A549 (cell line): ENCODE measurements at regions not wholly inside any gene's neighbourhood (a gene's known extent, or its start where the extent isn't known, plus 50 kb on each side); places are given as distances from the start of the nearest gene placed in this dataset.
A peak's percentile ranks its signal among the peaks of the same experiment; 100 is the strongest.

ENCODE experiments used
- ATAC-seq, 2 experiments: fragments of 200-7000 bp in 1 of 2; fragments of >200 bp in 1 of 2; cut with Nextera tagmentation in 1 of 2; cut with Tn5 transposase in 1 of 2; 3 replicates each; pipeline versions ENCODE4 v1.8.0 to v1.9.1; 2018 to 2020; ENCODE audit warnings: mild to moderate bottlenecking in 1 of 2, moderate library complexity in 1 of 2
- CTCF ChIA-PET: fragments of 300-600 bp; sonication (Branson Sonifier 250); formaldehyde crosslinking; extraction: SDS; loops from one replicate; lab custom pipeline; 2021; ENCODE audit warnings: antibody characterized with exemption, inconsistent platforms; lab: Yijun Ruan, JAX
- POLR2A ChIA-PET: fragments of 350-600 bp; formaldehyde crosslinking; extraction: SDS; loops from one replicate; lab custom pipeline; 2021; ENCODE audit warnings: antibody characterized with exemption, inconsistent platforms; lab: Yijun Ruan, JAX
- DNase-seq, 2 experiments: peaks; one replicate each; pipeline versions ENCODE4 v3.0.0 to v3.0.0-alpha.2; 2011 to 2016; ENCODE audit warnings: low read depth in 1 of 2, low spot score in 1 of 2
- FAIRE-seq: peaks from 2 replicates; lab custom pipeline; 2011; peaks lifted over from hg19 to GRCh38; lab: Jason Lieb, UNC
- H3K27ac ChIP-seq, 2 experiments: fragments of >200 bp; sonication (Bioruptor Twin); formaldehyde crosslinking; 3 replicates each; pipeline ENCODE4 v1.5.1; 2016 to 2017
- H3K4me1 ChIP-seq: fragments of >200 bp; sonication (Bioruptor Twin); formaldehyde crosslinking; 3 replicates; pipeline ENCODE4 v1.6.1; 2016
- H3K4me2 ChIP-seq: fragments of >200 bp; sonication (Bioruptor Twin); formaldehyde crosslinking; 3 replicates; pipeline ENCODE4 v1.6.1; 2016
- H3K4me3 ChIP-seq: fragments of >200 bp; sonication (Bioruptor Twin); formaldehyde crosslinking; 3 replicates; pipeline ENCODE4 v1.5.1; 2016
- H3K9me3 ChIP-seq: fragments of >200 bp; sonication (Bioruptor Twin); formaldehyde crosslinking; 3 replicates; pipeline ENCODE4 v1.6.1; 2016
- CEBPB ChIP-seq, 2 experiments: fragments of >200 bp in 1 of 2; sonication (Bioruptor Twin) in 1 of 2; formaldehyde crosslinking in 1 of 2; IDR thresholded peaks; 2 replicates each; pipeline ENCODE4 v1.6.1; 2012 to 2016
- CHD2 ChIP-seq: fragments of 150-350 bp; IDR thresholded peaks from 2 replicates; pipeline ENCODE4 v1.6.1; 2014; ENCODE audit warnings: low read length; ENCODE audit not compliant: partially characterized antibody
- CHD4 ChIP-seq: fragments of 200-600 bp; sonication (generic); IDR thresholded peaks from 2 replicates; pipeline ENCODE4 v1.6.1; 2016; ENCODE audit warnings: antibody characterized with exemption, mild to moderate bottlenecking, borderline replicate concordance
- EHF ChIP-seq: fragments of 250-450 bp; sonication (Bioruptor Pico); IDR thresholded peaks from 2 replicates; pipeline ENCODE4 v1.5.0; 2020; ENCODE audit warnings: mild to moderate bottlenecking
- EP300 ChIP-seq, 2 experiments: fragments of >200 bp; sonication (Bioruptor Twin); formaldehyde crosslinking; IDR thresholded peaks; 2 replicates in 1 of 2; 3 replicates in 1 of 2; pipeline ENCODE4 v1.6.1; 2016 to 2017
- GATA3 ChIP-seq: IDR thresholded peaks from 2 replicates; pipeline ENCODE4 v1.6.1; 2012; ENCODE audit warnings: borderline replicate concordance
- MAFK ChIP-seq: fragments of 450-650 bp; IDR thresholded peaks from 2 replicates; pipeline ENCODE4 v1.6.1; 2014; ENCODE audit not compliant: partially characterized antibody
- MAZ ChIP-seq: fragments of 150-350 bp; IDR thresholded peaks from 2 replicates; pipeline ENCODE4 v1.6.1; 2014; ENCODE audit warnings: antibody characterized with exemption, low read depth, low read length, borderline replicate concordance
- POLR2A ChIP-seq: IDR thresholded peaks from 2 replicates; pipeline ENCODE4 v1.6.1; 2012; ENCODE audit warnings: mild to moderate bottlenecking, low read length
- RCOR1 ChIP-seq: fragments of 150-350 bp; IDR thresholded peaks from 2 replicates; pipeline ENCODE4 v1.6.1; 2014; ENCODE audit warnings: antibody characterized with exemption, low read length, low read depth
- RNF2 ChIP-seq: fragments of 200-600 bp; sonication (generic); IDR thresholded peaks from 2 replicates; pipeline ENCODE4 v1.6.1; 2016; ENCODE audit warnings: low read depth, mild to moderate bottlenecking, antibody characterized with exemption, moderate library complexity, borderline replicate concordance
- ZFP36 ChIP-seq: fragments of 450-650 bp; IDR thresholded peaks from 2 replicates; pipeline ENCODE4 v1.6.1; 2014; ENCODE audit warnings: borderline replicate concordance; ENCODE audit not compliant: partially characterized antibody
- ZNF302 ChIP-seq: fragments of 250-450 bp; sonication (Bioruptor Pico); IDR thresholded peaks from 2 replicates; pipeline ENCODE4 v1.9.0; 2021; ENCODE audit warnings: inconsistent platforms, mild to moderate bottlenecking, moderate library complexity
- ZSCAN20 ChIP-seq: fragments of 250-450 bp; sonication (Bioruptor Pico); IDR thresholded peaks from 2 replicates; pipeline ENCODE4 v1.8.0; 2022; ENCODE audit warnings: mild to moderate bottlenecking, moderate library complexity
- WGBS: methylation state at CpG from one replicate; pipeline ENCODE4 v1.1.6; 2017; ENCODE audit errors: missing lambda C conversion rate; 5-methylcytosine and 5-hydroxymethylcytosine counted together
- TF ChIP-seq, protein P1 (sequence below): IDR thresholded peaks from 2 replicates; pipeline ENCODE4 v1.6.1; 2012; ENCODE audit warnings: low read depth, borderline replicate concordance
- TF ChIP-seq, protein P2 (sequence below): fragments of 450-650 bp; IDR thresholded peaks from 2 replicates; pipeline ENCODE4 v1.6.1; 2014; ENCODE audit warnings: antibody characterized with exemption
- TF ChIP-seq, protein P3 (sequence below): fragments of >200 bp; sonication (Bioruptor Twin); formaldehyde crosslinking; IDR thresholded peaks from 3 replicates; pipeline ENCODE4 v1.6.1; 2016

DNA sequence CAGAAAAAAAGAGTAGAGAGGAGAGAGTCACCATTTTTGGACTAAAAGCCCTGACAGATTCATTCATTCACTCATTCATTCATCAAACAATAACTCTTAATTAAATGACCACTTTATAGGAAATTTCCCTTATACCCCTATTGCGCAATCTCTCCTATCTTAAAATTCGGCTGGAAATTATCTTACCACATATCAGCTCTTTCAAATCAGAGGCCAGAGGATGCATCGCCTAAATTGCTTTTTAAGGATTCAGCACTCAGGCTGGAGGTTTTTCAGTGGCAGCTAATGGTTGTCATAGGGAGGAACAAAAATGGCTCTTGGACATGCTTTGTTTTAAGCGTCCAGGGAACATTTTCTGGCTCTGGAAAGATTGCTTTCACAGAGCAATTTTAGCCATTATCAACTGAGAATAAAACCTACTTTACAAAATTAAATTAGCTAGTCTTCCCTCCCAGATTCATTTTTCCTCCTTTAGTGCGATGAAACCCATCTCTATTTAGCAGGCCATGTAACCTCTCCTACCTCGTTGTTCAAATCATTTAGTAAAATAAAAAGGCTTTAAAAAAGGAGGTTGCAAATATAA lies 115.2 kb downstream of the OLFM4 start:
- no peak for ATAC-seq
- Histone ChIP-seq H3K4me2 (no peak overlapping the region), H3K9me3 (no peaks in the 10 kb centered on the region), H3K4me3 (no peak overlapping the region)
- CTCF ChIA-PET = no interaction called here
- WGBS = 15% methylated on average over 6 of the region's 6 CpGs
- DNase-seq = no peak
- TF ChIP-seq EHF (CRISPR knock-in tag) (no peak), CEBPB (IDR thresholded peaks at IDR 0.05) (peak; percentile 61 to 83; a peak in 3 of 4 replicates)
- TF ChIP-seq, all 56 proteins: peak for 1
- Histone ChIP-seq H3K4me1 (no peaks in the 10 kb centered on the region), H3K27ac (no peak overlapping the region)
- FAIRE-seq = no peak
- POLR2A ChIA-PET = no interaction called here

DNA sequence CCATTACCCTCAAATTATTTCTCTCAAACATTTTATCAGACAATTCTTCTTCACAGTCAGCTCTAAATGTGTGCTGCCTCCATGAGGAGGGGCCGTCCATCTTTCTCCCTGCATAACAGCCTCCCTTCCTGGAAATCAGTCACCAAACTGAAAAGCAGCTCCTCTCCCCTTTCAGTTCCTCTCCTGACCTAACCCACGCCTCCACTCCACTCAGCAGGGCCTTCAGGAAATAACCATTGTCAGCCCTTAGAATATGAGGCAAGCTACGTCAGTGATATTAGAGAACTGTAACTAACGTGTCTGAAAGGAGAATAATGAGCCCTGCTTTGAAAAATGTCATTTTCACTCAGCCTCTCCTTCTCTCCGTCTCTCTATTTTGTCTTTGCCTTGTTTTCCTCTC lies 116.2 kb downstream of the OLFM4 start:
- POLR2A ChIA-PET = no interaction called here
- H3K27ac ChIP-seq = no peak overlapping the region
- TF ChIP-seq, protein P1, sequence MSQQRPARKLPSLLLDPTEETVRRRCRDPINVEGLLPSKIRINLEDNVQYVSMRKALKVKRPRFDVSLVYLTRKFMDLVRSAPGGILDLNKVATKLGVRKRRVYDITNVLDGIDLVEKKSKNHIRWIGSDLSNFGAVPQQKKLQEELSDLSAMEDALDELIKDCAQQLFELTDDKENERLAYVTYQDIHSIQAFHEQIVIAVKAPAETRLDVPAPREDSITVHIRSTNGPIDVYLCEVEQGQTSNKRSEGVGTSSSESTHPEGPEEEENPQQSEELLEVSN = no peak
- TF ChIP-seq ZFP36 (no peak), ZNF302 (no peak), MAZ (no peak), GATA3 (no peak)
- TF ChIP-seq, protein P2, sequence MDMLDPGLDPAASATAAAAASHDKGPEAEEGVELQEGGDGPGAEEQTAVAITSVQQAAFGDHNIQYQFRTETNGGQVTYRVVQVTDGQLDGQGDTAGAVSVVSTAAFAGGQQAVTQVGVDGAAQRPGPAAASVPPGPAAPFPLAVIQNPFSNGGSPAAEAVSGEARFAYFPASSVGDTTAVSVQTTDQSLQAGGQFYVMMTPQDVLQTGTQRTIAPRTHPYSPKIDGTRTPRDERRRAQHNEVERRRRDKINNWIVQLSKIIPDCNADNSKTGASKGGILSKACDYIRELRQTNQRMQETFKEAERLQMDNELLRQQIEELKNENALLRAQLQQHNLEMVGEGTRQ = no peak
- WGBS = 3% methylated on average over 5 of the region's 5 CpGs
- no peak for ATAC-seq
- no peak for DNase-seq
- no peak overlapping the region for H3K4me2 ChIP-seq
- no peaks in the 10 kb centered on the region for H3K4me1 ChIP-seq
- FAIRE-seq = no peak
- CTCF ChIA-PET = no interaction called here
- H3K9me3 ChIP-seq = no peaks in the 10 kb centered on the region
- H3K4me3 ChIP-seq = no peak overlapping the region

DNA sequence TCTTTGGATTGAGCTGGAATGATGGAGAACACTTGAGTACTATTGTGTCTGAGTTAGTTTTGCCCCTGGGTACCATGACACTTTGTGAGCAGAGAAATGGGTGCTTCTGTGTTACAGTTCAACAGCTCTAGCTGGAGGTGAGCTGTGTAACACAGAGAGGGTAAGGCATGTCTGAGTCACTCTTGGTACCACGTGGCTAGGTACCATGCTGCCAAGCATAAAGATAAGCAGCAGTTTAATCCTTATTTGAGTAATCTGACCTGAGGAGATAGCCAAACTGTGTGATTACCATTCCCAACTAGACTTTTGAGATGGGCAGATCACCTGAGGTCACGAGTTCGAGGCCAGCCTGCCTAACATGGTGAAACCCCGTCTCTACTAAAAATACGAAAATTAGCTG lies 122.0 kb downstream of the OLFM4 start:
- 0% methylated on average over 5 of the region's 5 CpGs for WGBS
- no peak for TF ChIP-seq ZSCAN20
- TF ChIP-seq MAZ = no peak
- no peak for TF ChIP-seq CHD2
- TF ChIP-seq CHD4 = no peak
- no peak for TF ChIP-seq RNF2
- no peak for TF ChIP-seq RCOR1
- TF ChIP-seq EP300 (IDR thresholded peaks at IDR 0.05) = no peak
- TF ChIP-seq POLR2A = no peak
- TF ChIP-seq MAFK = no peak
- TF ChIP-seq, protein P1 = no peak
- TF ChIP-seq, protein P3, sequence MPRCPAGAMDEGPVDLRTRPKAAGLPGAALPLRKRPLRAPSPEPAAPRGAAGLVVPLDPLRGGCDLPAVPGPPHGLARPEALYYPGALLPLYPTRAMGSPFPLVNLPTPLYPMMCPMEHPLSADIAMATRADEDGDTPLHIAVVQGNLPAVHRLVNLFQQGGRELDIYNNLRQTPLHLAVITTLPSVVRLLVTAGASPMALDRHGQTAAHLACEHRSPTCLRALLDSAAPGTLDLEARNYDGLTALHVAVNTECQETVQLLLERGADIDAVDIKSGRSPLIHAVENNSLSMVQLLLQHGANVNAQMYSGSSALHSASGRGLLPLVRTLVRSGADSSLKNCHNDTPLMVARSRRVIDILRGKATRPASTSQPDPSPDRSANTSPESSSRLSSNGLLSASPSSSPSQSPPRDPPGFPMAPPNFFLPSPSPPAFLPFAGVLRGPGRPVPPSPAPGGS = no peak
- ChIA-PET CTCF (no interaction called here), POLR2A (no interaction called here)
- Histone ChIP-seq H3K9me3 (no peaks in the 10 kb centered on the region), H3K27ac (no peak overlapping the region), H3K4me1 (no peaks in the 10 kb centered on the region), H3K4me3 (no peak overlapping the region), H3K4me2 (no peak overlapping the region)
- DNase-seq = no peak
- FAIRE-seq = no peak
- ATAC-seq = no peak
